AG04449 (cell line): ENCODE measurements at regions not wholly inside any gene's neighbourhood (a gene's known extent, or its start where the extent isn't known, plus 50 kb on each side); places are given as distances from the start of the nearest gene placed in this dataset.
"Not testable (repeated sequence)": the region's sequence is repeated elsewhere in the genome, so short reads cannot be mapped to it uniquely, and the experiment has no call there.

Source experiments
- CTCF ChIA-PET: fragments of 350-600 bp; formaldehyde crosslinking; extraction: SDS; loops from one replicate; lab custom pipeline; 2021; ENCODE audit warnings: antibody characterized with exemption; lab: Yijun Ruan, JAX
- POLR2A ChIA-PET: fragments of 400-600, 350-600 bp; formaldehyde crosslinking; extraction: SDS; loops from one replicate; lab custom pipeline; 2020; ENCODE audit warnings: antibody characterized with exemption, inconsistent platforms; lab: Yijun Ruan, JAX
- DNase-seq: peaks from one replicate; pipeline ENCODE4 v3.0.0-alpha.2; 2010; ENCODE audit warnings: low read depth, low spot score
- H3K4me3 ChIP-seq: 2 replicates; pipeline ENCODE4 v1.5.1; 2011; ENCODE audit warnings: low read depth, mild to moderate bottlenecking, control low read depth, low read length
- CTCF ChIP-seq: IDR thresholded peaks from one replicate; pipeline ENCODE4 v1.5.1; 2011; ENCODE audit warnings: mild to moderate bottlenecking, moderate library complexity, low read length, control low read depth, inconsistent platforms; ENCODE audit not compliant: insufficient read depth; ENCODE audit errors: missing control alignments

- POLR2A ChIA-PET: no interaction called here
- CTCF ChIA-PET: no interaction called here
Observed at GRCh38 chr20:30500829-30501440, 756.5 kb upstream of the DEFB115 start.

DNA sequence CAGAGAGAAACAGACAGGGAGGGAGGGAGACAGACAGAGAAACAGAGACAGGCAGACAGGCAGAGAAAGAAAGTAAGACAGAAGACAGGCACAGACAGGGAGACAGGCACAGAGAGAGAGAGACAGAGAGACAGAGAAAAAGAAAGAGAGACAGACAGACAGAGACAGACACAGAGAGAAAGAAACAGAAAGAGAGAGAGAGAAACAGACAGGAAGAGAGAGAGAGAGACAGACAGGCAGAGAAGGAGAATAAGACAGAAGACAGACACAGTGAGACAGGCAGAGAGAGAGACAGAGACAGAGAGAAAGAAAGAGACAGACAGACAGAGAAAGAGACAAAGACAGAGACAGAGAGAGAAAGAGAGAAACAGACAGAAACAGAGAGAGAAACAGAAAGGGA lies 754.8 kb upstream of the DEFB115 start:
- ChIA-PET POLR2A (no interaction called here), CTCF (no interaction called here)
- H3K4me3 ChIP-seq: no peak overlapping the region
- no peak for DNase-seq
- no peak for TF ChIP-seq CTCF

More at GRCh38 chr20:30500829-30501440, 756.5 kb upstream of the DEFB115 start:
- no peak overlapping the region for H3K4me3 ChIP-seq
- no peak for DNase-seq
- no peak for TF ChIP-seq CTCF

DNA sequence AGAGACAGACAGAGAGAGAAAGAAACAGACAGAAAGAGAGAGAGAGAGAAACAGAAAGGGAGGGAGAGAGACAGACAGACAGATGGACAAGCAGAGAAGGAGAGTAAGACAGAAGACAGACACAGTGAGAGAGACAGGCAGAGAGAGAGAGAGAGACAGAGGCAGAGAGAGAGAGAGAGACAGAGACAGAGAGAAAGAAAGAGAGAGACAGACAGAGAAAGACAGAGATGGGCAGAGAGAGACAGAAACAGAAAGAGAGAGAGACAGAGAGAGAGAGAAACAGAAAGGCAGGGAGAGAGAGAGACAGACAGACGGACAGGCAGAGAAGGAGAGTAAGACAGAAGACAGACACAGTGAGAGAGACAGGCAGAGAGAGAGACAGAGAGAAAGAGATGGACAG lies 754.3 kb upstream of the DEFB115 start:
- CTCF ChIA-PET, H3K4me3 ChIP-seq, POLR2A ChIA-PET, DNase-seq: not testable (repeated sequence)

DNA sequence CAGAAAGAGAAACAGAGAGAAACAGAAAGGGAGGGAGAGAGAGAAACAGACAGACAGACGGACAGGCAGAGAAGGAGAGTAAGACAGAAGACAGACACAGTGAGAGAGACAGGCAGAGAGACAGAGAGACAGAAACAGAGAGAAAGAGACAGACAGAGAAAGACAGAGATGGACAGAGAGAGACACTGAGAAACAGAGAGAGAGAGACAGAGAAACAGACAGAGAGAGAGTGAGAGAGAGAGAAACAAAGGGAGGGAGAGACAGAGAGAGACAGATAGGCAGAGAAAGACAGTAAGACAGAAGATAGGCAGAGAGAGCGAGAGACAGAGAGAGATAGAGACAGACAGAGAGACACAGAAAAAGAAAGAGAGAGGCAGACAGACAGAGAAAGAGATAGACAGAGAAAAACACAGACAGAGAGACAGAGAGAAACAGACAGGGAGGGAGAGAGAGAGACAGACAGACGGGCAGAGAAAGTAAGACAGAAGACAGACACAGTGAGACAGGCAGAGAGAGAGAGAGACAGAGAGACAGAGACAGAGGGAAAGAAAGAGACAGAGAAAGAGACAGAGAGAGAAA lies 753.4 kb upstream of the DEFB115 start:
- TF ChIP-seq CTCF: no peak
- no peak for DNase-seq
- ChIA-PET POLR2A (no interaction called here), CTCF (no interaction called here)
- H3K4me3 ChIP-seq: no peak overlapping the region

DNA sequence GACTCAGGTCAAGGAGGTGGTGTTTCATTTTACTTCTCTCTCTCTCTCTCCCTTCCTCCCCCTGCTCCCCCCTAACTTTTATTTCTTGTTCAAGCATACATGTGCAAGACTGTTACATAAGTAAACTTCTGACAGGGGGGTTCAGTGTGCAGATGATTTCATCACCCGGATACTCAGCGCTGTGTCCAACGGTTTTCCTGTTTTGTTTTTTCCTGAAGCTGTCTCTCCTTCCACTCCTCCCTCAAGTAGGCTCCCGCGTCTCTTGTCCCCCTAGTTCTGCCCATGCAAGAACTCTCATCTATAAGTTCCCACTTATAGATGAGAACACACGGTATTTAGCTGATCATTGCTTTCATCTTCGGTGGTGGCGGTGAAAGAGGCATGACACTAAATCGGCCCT lies 751.9 kb upstream of the DEFB115 start:
- DNase-seq: no peak
- no peak for TF ChIP-seq CTCF
- CTCF ChIA-PET: no interaction called here
- H3K4me3 ChIP-seq: no peak overlapping the region
- POLR2A ChIA-PET: no interaction called here

DNA sequence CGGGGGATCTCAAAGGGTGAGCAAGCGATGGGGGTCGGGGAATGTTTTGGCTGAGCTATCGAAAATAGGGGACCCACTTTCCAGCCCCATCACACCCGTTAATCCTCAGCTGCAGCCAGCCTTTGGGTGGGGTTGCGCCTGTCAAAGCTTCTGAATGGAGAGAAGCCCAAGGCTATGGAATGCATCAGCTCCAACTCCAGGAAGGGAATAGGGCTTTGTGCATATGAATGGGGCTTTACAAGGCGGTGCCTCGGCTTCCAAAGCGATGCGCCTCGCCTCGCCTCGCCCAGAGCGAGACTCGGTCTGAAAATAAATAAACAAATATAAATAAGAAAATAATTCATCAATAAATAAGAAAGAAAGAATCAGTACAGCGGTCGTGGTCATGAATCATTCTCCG lies 751.4 kb upstream of the DEFB115 start:
- ChIA-PET CTCF (no interaction called here), POLR2A (no interaction called here)
- TF ChIP-seq CTCF: no peak
- no peak for DNase-seq
- H3K4me3 ChIP-seq: no peak overlapping the region

DNA sequence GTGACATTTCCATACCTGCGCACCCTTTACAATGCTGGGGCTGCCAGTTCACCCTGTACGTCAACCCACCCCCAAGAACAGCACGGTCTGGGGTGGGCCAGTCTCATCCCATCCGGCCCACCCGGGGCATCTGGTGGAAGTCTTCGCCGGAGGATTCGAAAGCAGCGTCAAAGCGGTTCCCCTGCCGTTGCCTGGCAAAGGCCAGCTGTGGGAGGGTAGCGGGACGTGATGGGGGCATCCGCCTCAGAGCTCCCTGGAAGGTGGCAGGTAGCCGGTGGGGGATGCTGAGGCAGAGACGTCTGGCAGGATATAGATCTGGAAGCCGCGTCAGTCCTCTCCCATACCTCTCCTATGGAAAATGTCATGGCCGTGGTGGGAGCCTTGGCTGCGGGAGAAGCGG lies 749.1 kb upstream of the DEFB115 start:
- CTCF ChIA-PET, DNase-seq, POLR2A ChIA-PET, H3K4me3 ChIP-seq: not testable (repeated sequence)
